PC-9 (cell line): ENCODE measurements at regions not wholly inside any gene's neighbourhood (a gene's known extent, or its start where the extent isn't known, plus 50 kb on each side); places are given as distances from the start of the nearest gene placed in this dataset.

Experiments
- CTCF ChIP-seq: fragments of 200-600 bp; sonication (generic); conservative IDR thresholded peaks from 2 replicates; pipeline ENCODE4 v1.6.1; 2017; ENCODE audit warnings: mixed run types, antibody characterized with exemption, mild to moderate bottlenecking, moderate library complexity
- EZH2 ChIP-seq: fragments of 200-600 bp; sonication (generic); IDR thresholded peaks from 2 replicates; pipeline ENCODE4 v1.8.0; 2017; ENCODE audit warnings: antibody characterized with exemption, low read depth

GRCh38 chr4:187204389-187204918, 480.8 kb upstream of the FAT1 start:
- TF ChIP-seq CTCF (no peak), EZH2 (no peak)
